ENCODE measurements at regions not wholly inside any gene's neighbourhood (a gene's known extent, or its start where the extent isn't known, plus 50 kb on each side); places are given as distances from the start of the nearest gene placed in this dataset.

GRCh38 chr1:187114792-187115191 is 286.0 kb downstream of the PLA2G4A start:
- TF ChIP-seq CTCF (conservative IDR thresholded peaks at IDR 0.05) (no peak), EZH2 (IDR thresholded peaks at IDR 0.05; ENCODE audit: low read depth) (no peak)

Measured in PC-9 (cell line).